H1 (cell line): ENCODE measurements at regions not wholly inside any gene's neighbourhood (a gene's known extent, or its start where the extent isn't known, plus 50 kb on each side); places are given as distances from the start of the nearest gene placed in this dataset.

Experiments used
- CTCF ChIA-PET: fragments of 300-600 bp; sonication (Branson Sonifier 250); formaldehyde crosslinking; loops from one replicate; lab custom pipeline; 2021; ENCODE audit not compliant: partially characterized antibody; lab: Charles Lee
- POLR2A ChIA-PET: fragments of 300-600 bp; sonication (Branson Sonifier 250); formaldehyde crosslinking; loops from one replicate; lab custom pipeline; 2021; ENCODE audit warnings: inconsistent platforms; ENCODE audit not compliant: partially characterized antibody; lab: Charles Lee
- DNase-seq, 2 experiments: peaks; one replicate each; pipeline versions ENCODE4 v3.0.0 to v3.0.0-alpha.2; 2010 to 2022; ENCODE audit warnings: low spot score in 2 of 2, low read depth in 1 of 2, mixed read lengths in 1 of 2
- FAIRE-seq: peaks from 2 replicates; lab custom pipeline; 2011; peaks lifted over from hg19 to GRCh38; lab: Jason Lieb, UNC
- H2AFZ ChIP-seq: 2 replicates; pipeline ENCODE4 v1.8.1; 2012; ENCODE audit warnings: low read length, inconsistent platforms
- H2AK5ac ChIP-seq: 2 replicates; pipeline ENCODE4 v1.6.1; 2013; ENCODE audit warnings: low read depth, low read length
- H2BK120ac ChIP-seq: replicated peaks from 2 replicates; pipeline ENCODE3; 2013; ENCODE audit warnings: low read depth, low read length, inconsistent platforms
- H2BK12ac ChIP-seq: 2 replicates; pipeline ENCODE4 v1.6.1; 2013; ENCODE audit warnings: low read depth, low read length
- H2BK15ac ChIP-seq: 2 replicates; pipeline ENCODE4 v1.6.1; 2013; ENCODE audit warnings: low read length
- H2BK20ac ChIP-seq: 2 replicates; pipeline ENCODE4 v1.6.1; 2013; ENCODE audit warnings: low read length
- H2BK5ac ChIP-seq: 2 replicates; pipeline ENCODE4 v1.6.1; 2013; ENCODE audit warnings: low read depth, low read length
- H3K14ac ChIP-seq: 2 replicates; pipeline ENCODE4 v1.6.1; 2013; ENCODE audit warnings: inconsistent platforms; ENCODE audit not compliant: insufficient read length
- H3K18ac ChIP-seq: 2 replicates; pipeline ENCODE4 v1.6.1; 2013; ENCODE audit warnings: low read length; ENCODE audit errors: extremely low read depth
- H3K23ac ChIP-seq: 2 replicates; pipeline ENCODE4 v1.6.1; 2013; ENCODE audit warnings: inconsistent platforms; ENCODE audit not compliant: insufficient read length
- H3K23me2 ChIP-seq: 2 replicates; pipeline ENCODE4 v1.6.1; 2013; ENCODE audit warnings: low read depth, low read length
- H3K27ac ChIP-seq: 2 replicates; pipeline ENCODE4 v1.6.1; 2011; ENCODE audit warnings: low read depth, low read length, inconsistent platforms
- H3K27me3 ChIP-seq, 4 experiments: replicated peaks in 1 of 4; 1 replicate in 1 of 4; 2 replicates in 3 of 4; pipeline versions ENCODE4 v1.6.1 to v1.8.1; 2011 to 2013; ENCODE audit warnings: low read length in 3 of 4, mild to moderate bottlenecking in 3 of 4, inconsistent platforms in 2 of 4, mixed read lengths in 2 of 4, moderate library complexity in 1 of 4; ENCODE audit not compliant: control insufficient read depth in 3 of 4, insufficient read depth in 3 of 4; ENCODE audit errors: extremely low read depth in 1 of 4
- H3K36me3 ChIP-seq, 4 experiments: 2 replicates each; pipeline versions ENCODE4 v1.6.1 to v1.8.1; 2011 to 2013; ENCODE audit warnings: mild to moderate bottlenecking in 4 of 4, low read length in 3 of 4, moderate library complexity in 2 of 4, control low read depth in 1 of 4, inconsistent platforms in 1 of 4; ENCODE audit not compliant: insufficient read depth in 4 of 4, control insufficient read depth in 2 of 4
- H3K4ac ChIP-seq: replicated peaks from 2 replicates; pipeline ENCODE3; 2013; ENCODE audit warnings: low read length, low read depth, mixed read lengths, inconsistent platforms; ENCODE audit not compliant: insufficient read length
- H3K4me1 ChIP-seq, 4 experiments: replicated peaks in 1 of 4; 1 replicate in 1 of 4; 2 replicates in 3 of 4; pipeline versions ENCODE4 v1.6.1 to v1.8.1; 2011 to 2013; ENCODE audit warnings: low read length in 3 of 4, inconsistent platforms in 2 of 4, mixed read lengths in 1 of 4; ENCODE audit not compliant: insufficient read depth in 4 of 4, control insufficient read depth in 3 of 4
- H3K4me2 ChIP-seq, 2 experiments: 2 replicates each; pipeline versions ENCODE4 v1.6.1 to v1.8.1; 2011 to 2013; ENCODE audit warnings: low read depth in 2 of 2, low read length in 2 of 2, control low read depth in 1 of 2, inconsistent platforms in 1 of 2, mild to moderate bottlenecking in 1 of 2; ENCODE audit not compliant: insufficient read depth in 1 of 2
- H3K4me3 ChIP-seq, 4 experiments: fragments of 200-600, 300-600 bp in 1 of 4; sonication (generic), shearing (Covaris generic), sonication (Bioruptor Twin) in 1 of 4; 2 replicates each; pipeline versions ENCODE4 v1.5.1 to v1.8.1; 2011 to 2016; ENCODE audit warnings: low read length in 4 of 4, low read depth in 3 of 4, control low read depth in 2 of 4, inconsistent platforms in 2 of 4, mild to moderate bottlenecking in 2 of 4, mixed read lengths in 1 of 4, moderate library complexity in 1 of 4; ENCODE audit not compliant: insufficient read depth in 2 of 4; ENCODE audit errors: extremely low read depth in 1 of 4
- H3K56ac ChIP-seq: replicated peaks from 2 replicates; pipeline ENCODE3; 2013; ENCODE audit warnings: low read depth, mild to moderate bottlenecking, mixed read lengths, low read length, inconsistent platforms; ENCODE audit not compliant: insufficient read length
- H3K79me1 ChIP-seq: 2 replicates; pipeline ENCODE4 v1.6.1; 2013; ENCODE audit warnings: low read depth, low read length, control low read depth
- H3K79me2 ChIP-seq, 2 experiments: 2 replicates each; pipeline versions ENCODE4 v1.6.1 to v1.8.1; 2012 to 2013; ENCODE audit warnings: low read length in 2 of 2, mild to moderate bottlenecking in 2 of 2, inconsistent platforms in 1 of 2; ENCODE audit not compliant: insufficient read depth in 2 of 2, control insufficient read depth in 1 of 2
- H3K9ac ChIP-seq, 4 experiments: replicated peaks in 1 of 4; 1 replicate in 1 of 4; 2 replicates in 3 of 4; pipeline versions ENCODE4 v1.6.1 to v1.8.1; 2011 to 2013; ENCODE audit warnings: low read depth in 3 of 4, low read length in 3 of 4, control low read depth in 2 of 4, mild to moderate bottlenecking in 2 of 4, moderate library complexity in 2 of 4, inconsistent platforms in 1 of 4; ENCODE audit errors: extremely low read depth in 1 of 4
- H3K9me3 ChIP-seq, 2 experiments: 2 replicates each; pipeline versions ENCODE4 v1.6.1 to v1.8.1; 2012 to 2013; ENCODE audit warnings: mild to moderate bottlenecking in 2 of 2, moderate library complexity in 2 of 2, control low read depth in 1 of 2, inconsistent platforms in 1 of 2, low read depth in 1 of 2, low read length in 1 of 2, mixed read lengths in 1 of 2; ENCODE audit not compliant: insufficient read depth in 2 of 2
- H4K20me1 ChIP-seq, 2 experiments: replicated peaks in 1 of 2; 2 replicates each; pipeline versions ENCODE3 to v1.8.1; 2011 to 2013; ENCODE audit warnings: inconsistent platforms in 2 of 2, low read length in 2 of 2, mild to moderate bottlenecking in 1 of 2; ENCODE audit not compliant: insufficient read depth in 2 of 2, control insufficient read depth in 1 of 2
- H4K5ac ChIP-seq: 2 replicates; pipeline ENCODE4 v1.6.1; 2013; ENCODE audit warnings: low read length, low read depth, mixed read lengths, inconsistent platforms; ENCODE audit not compliant: insufficient read length
- H4K8ac ChIP-seq: 2 replicates; pipeline ENCODE4 v1.8.0; 2013; ENCODE audit warnings: mild to moderate bottlenecking, moderate library complexity, low read length, inconsistent platforms; ENCODE audit not compliant: insufficient read depth; ENCODE audit errors: extremely low read depth
- H4K91ac ChIP-seq: replicated peaks from 2 replicates; pipeline ENCODE3; 2013; ENCODE audit warnings: low read length, mixed read lengths, inconsistent platforms; ENCODE audit not compliant: insufficient read length
- BACH1 ChIP-seq: IDR thresholded peaks from 2 replicates; pipeline ENCODE4 v1.6.1; 2012; ENCODE audit warnings: low read length, improper control_type of control experiment
- CTCF ChIP-seq, 3 experiments: IDR thresholded peaks; 1 replicate in 2 of 3; 2 replicates in 1 of 3; pipeline versions ENCODE4 v1.5.1 to v1.6.1; 2011; ENCODE audit warnings: low read length in 3 of 3, mild to moderate bottlenecking in 3 of 3, inconsistent platforms in 2 of 3, low read depth in 1 of 3, moderate library complexity in 1 of 3; ENCODE audit not compliant: insufficient read depth in 1 of 3; ENCODE audit errors: control extremely low read depth in 1 of 3
- FOSL1 ChIP-seq: IDR thresholded peaks from 2 replicates; pipeline ENCODE4 v1.6.1; 2011; ENCODE audit warnings: mild to moderate bottlenecking, low read depth, low read length, moderate library complexity; ENCODE audit not compliant: insufficient read depth
- HDAC6 ChIP-seq: IDR thresholded peaks from one replicate; pipeline ENCODE4 v1.7.1; 2012; ENCODE audit warnings: low read depth, mild to moderate bottlenecking, inconsistent platforms, low read length, moderate library complexity
- JUND ChIP-seq: IDR thresholded peaks from 2 replicates; pipeline ENCODE4 v1.6.1; 2011; ENCODE audit warnings: mild to moderate bottlenecking, improper control_type of control experiment, low read length
- SAP30 ChIP-seq: fragments of 300-600 bp; sonication (generic); IDR thresholded peaks from 2 replicates; pipeline ENCODE4 v1.7.1; 2012; ENCODE audit warnings: low read length, moderate library complexity, mild to moderate bottlenecking, inconsistent platforms; ENCODE audit not compliant: insufficient read depth, insufficient replicate concordance
- YY1 ChIP-seq: IDR thresholded peaks from 2 replicates; pipeline ENCODE4 v1.6.1; 2011; ENCODE audit warnings: low read depth, mild to moderate bottlenecking, low read length
- WGBS, 2 experiments: shearing (Covaris generic) in 1 of 2; methylation state at CpG; one replicate each; pipeline versions ENCODE4 v1.1.6 to v1.1.7; 2013 to 2015; ENCODE audit warnings: low lambda C conversion rate in 2 of 2, mixed read lengths in 2 of 2, inconsistent platforms in 1 of 2, low coverage in 1 of 2, missing lambda C conversion rate in 1 of 2; ENCODE audit not compliant: insufficient replicate concordance in 2 of 2, insufficient coverage in 1 of 2, insufficient read length in 1 of 2; ENCODE audit errors: extremely low coverage in 1 of 2, missing lambda C conversion rate in 1 of 2; 5-methylcytosine and 5-hydroxymethylcytosine counted together

- Histone ChIP-seq H3K9ac (no peak overlapping the region), H3K4ac (no peak overlapping the region), H2BK120ac (no peak overlapping the region), H4K20me1 (no peaks in the 10 kb centered on the region), H2AK5ac (no peak overlapping the region), H3K36me3 (no peaks in the 10 kb centered on the region), H3K79me1 (no peaks in the 10 kb centered on the region), H3K23me2 (no peaks in the 10 kb centered on the region), H2BK20ac (no peak overlapping the region), H3K56ac (no peak overlapping the region), H2BK15ac (no peak overlapping the region), H3K27ac (no peak overlapping the region), H2AFZ (no peak overlapping the region), H3K18ac (no peak overlapping the region), H3K23ac (no peak overlapping the region), H2BK12ac (no peak overlapping the region), H3K4me3 (no peak overlapping the region), H3K9me3 (no peaks in the 10 kb centered on the region), H4K8ac (no peak overlapping the region), H4K91ac (no peak overlapping the region), H3K79me2 (no peaks in the 10 kb centered on the region), H3K14ac (no peak overlapping the region), H3K4me1 (peaks cover 0 to 10% (median 0%) of the 10 kb centered on the region in 4 experiments; a peak in 3 of 7 replicates), H3K4me2 (no peak overlapping the region), H3K27me3 (no peaks in the 10 kb centered on the region), H4K5ac (no peak overlapping the region), H2BK5ac (no peak overlapping the region)
- ChIA-PET POLR2A (no interaction called here), CTCF (interaction anchor here (1.4 to 5.0 kb wide), 4 partner anchors 11 to 905 kb away, joined by 3 to 39 read pairs (median 29); no protein-coding TSS in a partner anchor)
- TF ChIP-seq BACH1 (no peak), CTCF (IDR thresholded peaks at IDR 0.05; ENCODE audit: control extremely low read depth in 1 of 3, insufficient read depth in 1 of 3, low read depth in 1 of 3, low read length in 3 of 3) (no peak), FOSL1 (no peak), SAP30 (no peak), YY1 (no peak), JUND (no peak), HDAC6 (no peak)
- DNase-seq (no peak), FAIRE-seq (no peak)
- WGBS, 2 experiments = 93% methylated on average over 3 of the region's 3 CpGs; no CpG with 5 or more reads in 1 of the 2 experiments
Measured at GRCh38 chr2:137836671-137837070, 127.6 kb upstream of the HNMT start.
